DND-41 (cell line): ENCODE measurements at regions not wholly inside any gene's neighbourhood (a gene's known extent, or its start where the extent isn't known, plus 50 kb on each side); places are given as distances from the start of the nearest gene placed in this dataset.

Experiments used
- EZH2 ChIP-seq: IDR thresholded peaks from 3 replicates; pipeline ENCODE4 v1.6.1; 2012; ENCODE audit warnings: borderline replicate concordance, low read depth, mild to moderate bottlenecking, moderate library complexity, low read length, inconsistent platforms; ENCODE audit not compliant: severe bottlenecking
- TF ChIP-seq, protein P1 (sequence below): IDR thresholded peaks from 2 replicates; pipeline ENCODE4 v1.5.1; 2012; ENCODE audit warnings: borderline replicate concordance, low read length, moderate library complexity, mild to moderate bottlenecking; ENCODE audit not compliant: poor library complexity, severe bottlenecking; ENCODE audit errors: extremely low read depth

- TF ChIP-seq, protein P1, sequence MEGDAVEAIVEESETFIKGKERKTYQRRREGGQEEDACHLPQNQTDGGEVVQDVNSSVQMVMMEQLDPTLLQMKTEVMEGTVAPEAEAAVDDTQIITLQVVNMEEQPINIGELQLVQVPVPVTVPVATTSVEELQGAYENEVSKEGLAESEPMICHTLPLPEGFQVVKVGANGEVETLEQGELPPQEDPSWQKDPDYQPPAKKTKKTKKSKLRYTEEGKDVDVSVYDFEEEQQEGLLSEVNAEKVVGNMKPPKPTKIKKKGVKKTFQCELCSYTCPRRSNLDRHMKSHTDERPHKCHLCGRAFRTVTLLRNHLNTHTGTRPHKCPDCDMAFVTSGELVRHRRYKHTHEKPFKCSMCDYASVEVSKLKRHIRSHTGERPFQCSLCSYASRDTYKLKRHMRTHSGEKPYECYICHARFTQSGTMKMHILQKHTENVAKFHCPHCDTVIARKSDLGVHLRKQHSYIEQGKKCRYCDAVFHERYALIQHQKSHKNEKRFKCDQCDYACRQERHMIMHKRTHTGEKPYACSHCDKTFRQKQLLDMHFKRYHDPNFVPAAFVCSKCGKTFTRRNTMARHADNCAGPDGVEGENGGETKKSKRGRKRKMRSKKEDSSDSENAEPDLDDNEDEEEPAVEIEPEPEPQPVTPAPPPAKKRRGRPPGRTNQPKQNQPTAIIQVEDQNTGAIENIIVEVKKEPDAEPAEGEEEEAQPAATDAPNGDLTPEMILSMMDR: no peak
- TF ChIP-seq EZH2: no peak
Observed at GRCh38 chr11:12316432-12316831, 60.9 kb upstream of the PARVA start.
